HL-60 (cell line): ENCODE measurements at regions not wholly inside any gene's neighbourhood (a gene's known extent, or its start where the extent isn't known, plus 50 kb on each side); places are given as distances from the start of the nearest gene placed in this dataset.

Source experiments
- DNase-seq, 2 experiments: peaks; one replicate each; pipeline ENCODE4 v3.0.0-alpha.2; 2010 to 2020; ENCODE audit warnings: low read depth in 1 of 2, low spot score in 1 of 2
- H3K27ac ChIP-seq: fragments of 250-450 bp; sonication (Bioruptor Pico); replicated peaks from 2 replicates; pipeline ENCODE4 v1.5.1; 2020; ENCODE audit warnings: mild to moderate bottlenecking, moderate library complexity
- H3K27me3 ChIP-seq: fragments of 250-450 bp; sonication (Bioruptor Pico); 2 replicates; pipeline ENCODE4 v1.5.1; 2021; ENCODE audit warnings: mild to moderate bottlenecking, moderate library complexity; ENCODE audit not compliant: insufficient read depth, poor library complexity, severe bottlenecking
- H3K4me3 ChIP-seq: replicated peaks from 2 replicates; pipeline ENCODE4 v1.5.1; 2011; ENCODE audit warnings: mild to moderate bottlenecking, control low read depth, low read length; ENCODE audit not compliant: insufficient read depth
- CTCF ChIP-seq: IDR thresholded peaks from one replicate; pipeline ENCODE4 v1.5.1; 2011; ENCODE audit warnings: low read length, control low read depth, inconsistent platforms; ENCODE audit not compliant: insufficient read depth
- GABPA ChIP-seq: IDR thresholded peaks from 2 replicates; pipeline ENCODE4 v1.6.1; 2012; ENCODE audit warnings: low read depth
- POLR2AphosphoS5 ChIP-seq: IDR thresholded peaks from 2 replicates; pipeline ENCODE4 v1.6.1; 2012; ENCODE audit warnings: low read depth
- SPI1 ChIP-seq: IDR thresholded peaks from 2 replicates; pipeline ENCODE4 v1.6.1; 2012; ENCODE audit warnings: low read depth, mild to moderate bottlenecking, borderline replicate concordance
- TF ChIP-seq, protein P1 (sequence below): IDR thresholded peaks from 2 replicates; pipeline ENCODE4 v1.6.1; 2012; ENCODE audit warnings: low read depth; ENCODE audit not compliant: insufficient replicate concordance

DNA sequence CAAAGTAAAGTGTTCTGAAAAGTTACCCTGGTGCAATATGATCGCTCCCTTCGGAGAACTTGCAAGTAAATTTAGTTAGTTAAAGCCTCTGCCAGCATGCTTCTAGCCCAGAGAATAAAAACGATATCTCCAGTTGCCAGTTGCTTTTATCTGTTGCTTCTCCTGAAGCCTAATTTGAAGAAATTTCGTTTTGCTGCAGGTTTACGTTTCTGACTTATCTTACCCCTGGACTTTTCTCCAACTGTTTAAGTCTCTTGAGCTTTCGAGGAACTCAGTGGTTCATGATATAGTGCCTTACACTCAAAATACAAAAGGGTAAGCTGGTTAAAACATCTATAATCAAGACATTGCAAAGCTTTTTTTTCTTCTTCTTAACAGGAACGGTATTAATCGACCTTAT, 131.1 kb downstream of the FAM161A start:
- H3K27ac ChIP-seq, result no peak overlapping the region
- no peak overlapping the region for H3K4me3 ChIP-seq
- DNase-seq, result no peak
- TF ChIP-seq, protein P1, sequence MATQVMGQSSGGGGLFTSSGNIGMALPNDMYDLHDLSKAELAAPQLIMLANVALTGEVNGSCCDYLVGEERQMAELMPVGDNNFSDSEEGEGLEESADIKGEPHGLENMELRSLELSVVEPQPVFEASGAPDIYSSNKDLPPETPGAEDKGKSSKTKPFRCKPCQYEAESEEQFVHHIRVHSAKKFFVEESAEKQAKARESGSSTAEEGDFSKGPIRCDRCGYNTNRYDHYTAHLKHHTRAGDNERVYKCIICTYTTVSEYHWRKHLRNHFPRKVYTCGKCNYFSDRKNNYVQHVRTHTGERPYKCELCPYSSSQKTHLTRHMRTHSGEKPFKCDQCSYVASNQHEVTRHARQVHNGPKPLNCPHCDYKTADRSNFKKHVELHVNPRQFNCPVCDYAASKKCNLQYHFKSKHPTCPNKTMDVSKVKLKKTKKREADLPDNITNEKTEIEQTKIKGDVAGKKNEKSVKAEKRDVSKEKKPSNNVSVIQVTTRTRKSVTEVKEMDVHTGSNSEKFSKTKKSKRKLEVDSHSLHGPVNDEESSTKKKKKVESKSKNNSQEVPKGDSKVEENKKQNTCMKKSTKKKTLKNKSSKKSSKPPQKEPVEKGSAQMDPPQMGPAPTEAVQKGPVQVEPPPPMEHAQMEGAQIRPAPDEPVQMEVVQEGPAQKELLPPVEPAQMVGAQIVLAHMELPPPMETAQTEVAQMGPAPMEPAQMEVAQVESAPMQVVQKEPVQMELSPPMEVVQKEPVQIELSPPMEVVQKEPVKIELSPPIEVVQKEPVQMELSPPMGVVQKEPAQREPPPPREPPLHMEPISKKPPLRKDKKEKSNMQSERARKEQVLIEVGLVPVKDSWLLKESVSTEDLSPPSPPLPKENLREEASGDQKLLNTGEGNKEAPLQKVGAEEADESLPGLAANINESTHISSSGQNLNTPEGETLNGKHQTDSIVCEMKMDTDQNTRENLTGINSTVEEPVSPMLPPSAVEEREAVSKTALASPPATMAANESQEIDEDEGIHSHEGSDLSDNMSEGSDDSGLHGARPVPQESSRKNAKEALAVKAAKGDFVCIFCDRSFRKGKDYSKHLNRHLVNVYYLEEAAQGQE, result no peak
- no peak for TF ChIP-seq CTCF
- TF ChIP-seq POLR2AphosphoS5, result no peak
- TF ChIP-seq SPI1, result no peak
- no peak for TF ChIP-seq GABPA
- no peaks in the 10 kb centered on the region for H3K27me3 ChIP-seq

DNA sequence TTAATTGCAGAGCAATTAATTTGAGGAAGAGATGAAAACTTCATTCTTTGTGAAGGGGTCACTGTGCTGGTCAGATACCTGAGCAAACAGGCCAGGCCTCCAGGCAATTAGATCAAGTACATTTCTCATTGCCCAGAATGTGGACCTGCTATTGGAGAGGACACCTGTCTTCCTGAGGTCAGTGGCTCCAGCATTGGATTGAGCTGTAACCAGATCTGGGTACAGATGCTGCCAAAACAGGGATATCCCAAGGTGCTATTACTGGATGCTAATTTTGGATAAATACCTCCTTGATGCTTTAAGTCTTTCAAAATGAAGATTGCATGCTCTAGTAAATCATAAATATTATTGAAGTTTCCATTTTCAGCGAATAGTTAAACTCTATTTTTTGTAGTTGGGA, 131.5 kb downstream of the FAM161A start:
- no peak for DNase-seq
- no peak overlapping the region for H3K27ac ChIP-seq
- no peak overlapping the region for H3K4me3 ChIP-seq
- TF ChIP-seq SPI1 (no peak), POLR2AphosphoS5 (no peak), CTCF (no peak), GABPA (no peak)
- TF ChIP-seq, protein P1, result no peak
- no peaks in the 10 kb centered on the region for H3K27me3 ChIP-seq

DNA sequence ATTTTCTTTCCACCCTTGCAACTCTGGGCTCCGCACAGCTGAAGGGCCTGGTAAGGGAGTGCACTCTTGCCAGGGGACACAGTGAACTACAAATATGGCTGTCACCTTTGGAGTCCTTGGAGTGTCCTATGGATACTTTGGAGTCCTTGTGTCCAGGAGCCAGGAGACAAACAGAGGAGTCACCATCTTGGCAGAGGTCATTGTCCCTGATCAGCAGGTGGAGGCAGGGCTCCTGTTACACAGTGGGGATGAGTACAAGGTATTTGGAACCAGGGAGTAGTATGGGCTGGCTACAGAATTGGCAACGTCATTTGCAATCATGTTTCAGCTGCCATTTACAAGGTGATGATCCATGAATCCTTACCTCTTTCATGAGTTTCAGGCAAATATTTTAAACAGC, 132.5 kb downstream of the FAM161A start:
- no peak overlapping the region for H3K4me3 ChIP-seq
- H3K27ac ChIP-seq, result no peak overlapping the region
- DNase-seq, result no peak
- no peak for TF ChIP-seq SPI1
- TF ChIP-seq GABPA, result no peak
- TF ChIP-seq CTCF, result no peak
- TF ChIP-seq, protein P1, result no peak
- TF ChIP-seq POLR2AphosphoS5, result no peak
- H3K27me3 ChIP-seq, result no peaks in the 10 kb centered on the region
